ENCODE measurements at regions not wholly inside any gene's neighbourhood (a gene's known extent, or its start where the extent isn't known, plus 50 kb on each side); places are given as distances from the start of the nearest gene placed in this dataset.

DNA sequence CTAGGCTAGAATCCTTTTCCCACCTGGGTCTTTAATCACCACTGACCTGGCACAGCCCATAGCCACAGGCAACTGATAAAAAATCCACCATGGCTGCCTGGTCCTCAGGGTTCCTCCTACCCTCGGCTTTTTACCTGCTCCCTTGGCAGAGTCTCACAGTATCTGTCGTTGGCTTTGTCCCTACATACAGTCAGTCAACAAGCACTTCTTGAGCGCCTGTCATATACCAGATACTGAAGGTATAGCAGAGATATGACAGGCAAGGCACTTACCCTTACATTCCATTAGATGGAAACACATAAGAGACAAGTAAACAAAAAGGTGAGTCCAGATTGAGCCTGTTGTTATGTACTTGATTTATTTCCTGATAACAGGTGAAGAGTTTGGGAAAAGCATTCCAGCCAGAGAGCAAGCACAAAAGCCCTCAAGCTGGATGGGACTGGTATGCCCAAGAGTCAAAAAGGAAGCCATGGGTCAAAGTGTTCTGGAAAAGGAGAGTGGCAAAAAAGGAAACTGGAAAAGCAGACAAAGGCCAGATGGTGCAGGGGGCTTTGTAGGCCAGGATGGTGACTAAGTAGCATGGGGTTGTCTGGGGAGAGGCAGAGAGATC is 247.0 kb downstream of the CHD9NB start:
- DNase-seq (ENCODE audit: low read depth in 3 of 3, low spot score in 2 of 3), result no peak

DNA sequence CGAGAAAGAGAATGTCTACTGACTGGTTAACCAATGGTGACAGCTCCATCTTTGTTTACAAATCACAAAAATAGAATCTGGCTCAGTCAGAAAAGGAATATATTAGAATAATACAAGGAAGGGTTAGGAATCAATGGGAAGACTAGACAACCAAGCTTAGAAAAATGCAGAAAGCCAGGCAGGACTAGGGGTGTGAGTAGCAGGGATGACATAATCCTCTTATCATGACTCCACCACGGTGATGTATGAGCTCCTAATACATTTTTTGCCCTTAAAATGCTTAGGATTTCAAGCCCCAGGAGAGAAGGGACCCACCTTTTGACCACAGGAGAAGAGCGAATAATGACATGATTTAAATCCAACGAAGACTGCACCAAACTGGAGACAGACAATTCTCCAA is 252.3 kb downstream of the CHD9NB start:
- no peak for DNase-seq (ENCODE audit: low read depth in 3 of 3, low spot score in 2 of 3)

DNA sequence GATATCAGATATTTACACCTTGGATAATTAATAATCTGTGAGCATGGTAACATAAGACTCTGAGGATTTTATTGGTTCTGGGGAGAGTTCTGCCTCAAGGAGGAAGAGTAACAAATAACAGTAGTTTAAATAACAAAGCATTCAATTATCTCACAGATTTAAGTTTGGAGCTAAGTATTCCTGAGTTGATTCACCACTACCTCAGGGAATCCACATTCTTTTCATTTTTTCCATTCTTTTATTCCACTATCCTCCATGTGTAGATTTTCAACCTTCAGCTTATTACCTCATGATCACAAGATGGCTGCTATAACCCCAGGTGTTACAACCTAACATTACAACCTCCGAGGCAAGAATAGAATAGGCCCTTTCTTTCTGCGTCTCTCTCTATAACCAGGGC is 252.2 kb upstream of the TOX3 start:
- no peak for DNase-seq (ENCODE audit: low read depth in 3 of 3, low spot score in 2 of 3)

DNA sequence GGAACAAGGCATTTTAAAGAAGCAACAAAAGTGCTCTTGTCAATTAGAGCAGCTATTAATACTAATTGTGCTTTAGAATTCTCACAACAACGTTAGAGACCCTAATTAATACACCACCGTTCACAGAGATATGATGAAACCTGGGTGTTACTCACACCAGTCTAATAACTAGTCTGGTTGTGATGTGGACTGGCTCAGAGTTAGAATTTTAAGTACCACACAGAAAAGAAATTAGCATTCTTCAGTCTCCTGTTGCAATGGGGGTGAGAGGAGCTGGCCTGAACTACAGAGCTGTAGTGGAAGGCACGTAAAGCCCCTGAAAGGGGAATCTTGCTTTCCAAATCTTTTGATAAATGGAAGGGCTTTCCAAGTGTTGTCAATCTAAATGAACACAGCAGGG is 240.8 kb upstream of the TOX3 start:
- no peak for DNase-seq (ENCODE audit: low read depth in 3 of 3, low spot score in 2 of 3)

DNA sequence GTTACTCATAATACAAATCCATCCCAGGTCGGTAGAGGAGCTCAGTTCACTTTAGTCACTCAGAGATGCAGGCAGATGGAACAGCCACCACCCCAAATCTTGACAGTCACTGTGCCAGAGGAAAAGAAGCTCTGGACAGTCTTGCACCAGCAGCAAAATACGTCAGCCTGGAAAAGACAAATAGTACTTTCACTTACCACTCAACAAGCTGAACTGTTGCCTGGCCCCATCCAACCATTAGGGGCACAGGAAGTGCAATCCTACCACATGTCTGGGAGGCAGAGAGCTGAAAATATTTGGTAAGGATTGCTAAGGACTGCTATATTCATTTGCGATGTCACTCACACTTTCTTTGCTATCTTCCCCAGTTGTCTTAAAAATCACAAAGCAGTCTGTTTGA is 239.1 kb upstream of the TOX3 start:
- DNase-seq (ENCODE audit: low read depth in 3 of 3, low spot score in 2 of 3), result no peak

DNA sequence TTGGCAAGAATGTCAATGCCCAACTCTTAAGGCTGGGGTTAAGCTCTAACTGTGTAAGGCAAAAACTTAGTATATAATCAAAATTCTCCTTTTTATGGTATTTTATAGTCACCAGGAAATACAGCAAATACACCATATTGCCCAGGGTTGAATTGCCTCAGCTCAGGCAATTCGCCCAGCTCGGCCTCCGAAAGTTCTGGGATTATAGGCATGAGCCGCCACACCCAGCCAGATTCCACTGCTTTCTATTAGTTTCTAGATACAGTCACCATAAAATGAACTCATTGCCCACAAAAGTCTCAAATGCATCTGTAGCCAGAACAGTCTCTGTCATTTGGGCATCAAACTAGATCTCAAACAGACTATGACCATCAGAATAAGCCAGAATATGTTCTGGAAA is 238.7 kb upstream of the TOX3 start:
- DNase-seq (ENCODE audit: low read depth in 3 of 3, low spot score in 2 of 3), result no peak

DNA sequence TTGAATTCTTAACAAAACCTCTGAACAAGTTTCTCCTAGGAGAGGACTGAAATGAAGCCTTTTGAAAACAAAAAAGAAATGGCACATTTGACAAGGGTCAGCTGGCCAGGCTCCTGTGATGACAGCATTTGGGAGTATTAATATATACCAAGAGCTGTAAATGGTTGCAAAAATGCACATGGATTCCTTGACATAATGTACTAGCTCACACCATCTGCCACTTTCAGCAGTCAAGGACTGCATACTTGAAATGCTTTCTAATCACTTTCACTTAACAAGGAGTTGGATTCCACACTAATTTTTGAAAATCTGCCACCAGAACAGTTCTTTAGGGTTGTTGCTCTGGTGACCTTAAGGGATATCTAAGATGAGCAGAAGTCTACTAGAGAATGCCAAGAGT is 236.7 kb upstream of the TOX3 start:
- DNase-seq (ENCODE audit: low read depth in 3 of 3, low spot score in 2 of 3), result no peak

DNA sequence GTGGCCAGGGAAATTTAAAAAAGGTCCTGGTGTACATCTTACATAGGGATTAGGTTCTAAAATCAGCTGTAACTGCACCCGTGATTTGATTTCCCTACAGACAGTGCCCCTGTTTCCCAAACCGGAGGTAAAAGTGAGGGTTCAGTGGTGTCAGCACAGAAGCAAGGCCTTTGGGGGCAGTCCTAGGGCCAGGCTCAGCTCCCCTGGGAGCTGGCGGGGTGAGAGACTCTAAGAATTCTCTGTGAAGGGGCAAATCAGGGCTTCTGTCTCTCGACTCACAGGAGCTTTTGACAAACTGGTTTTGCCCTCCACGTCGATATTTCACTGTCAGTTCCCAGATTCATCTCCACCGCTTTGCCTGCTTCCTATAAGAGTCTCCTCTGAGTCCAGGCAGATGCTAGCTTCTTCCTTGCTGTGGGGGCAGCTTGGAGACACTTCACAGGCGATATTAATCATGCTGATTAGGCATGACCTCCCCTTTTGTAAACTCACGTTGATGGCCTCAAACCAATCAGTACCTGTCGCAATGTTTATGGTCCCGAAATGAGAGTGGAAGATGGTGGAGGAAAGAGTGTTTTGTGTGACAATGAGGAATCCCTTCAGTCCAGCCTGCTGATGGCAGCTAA is 234.2 kb upstream of the TOX3 start:
- peak in 1 of 3 donors; percentile 16 for DNase-seq (ENCODE audit: low read depth in 3 of 3, low spot score in 2 of 3)

DNA sequence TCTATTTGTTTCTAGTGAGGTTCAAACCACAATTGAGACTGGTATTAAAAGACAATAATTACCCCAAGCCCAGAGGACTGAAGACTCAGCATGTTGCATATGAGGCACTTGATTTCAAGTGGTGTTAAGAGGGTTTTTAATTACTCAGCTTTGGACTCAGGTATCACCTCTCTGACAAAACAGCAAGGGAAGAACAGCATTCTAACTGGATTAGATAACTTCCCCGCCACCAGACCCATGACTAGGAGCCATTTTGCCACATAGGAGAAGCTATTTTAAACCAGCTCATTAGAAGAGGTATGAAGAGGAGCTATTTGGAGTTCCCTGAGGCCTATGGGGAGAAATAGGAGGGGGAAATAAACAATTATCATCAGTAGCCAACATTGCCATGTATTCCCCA is 226.1 kb upstream of the TOX3 start:
- DNase-seq (ENCODE audit: low read depth in 3 of 3, low spot score in 2 of 3), result no peak

DNA sequence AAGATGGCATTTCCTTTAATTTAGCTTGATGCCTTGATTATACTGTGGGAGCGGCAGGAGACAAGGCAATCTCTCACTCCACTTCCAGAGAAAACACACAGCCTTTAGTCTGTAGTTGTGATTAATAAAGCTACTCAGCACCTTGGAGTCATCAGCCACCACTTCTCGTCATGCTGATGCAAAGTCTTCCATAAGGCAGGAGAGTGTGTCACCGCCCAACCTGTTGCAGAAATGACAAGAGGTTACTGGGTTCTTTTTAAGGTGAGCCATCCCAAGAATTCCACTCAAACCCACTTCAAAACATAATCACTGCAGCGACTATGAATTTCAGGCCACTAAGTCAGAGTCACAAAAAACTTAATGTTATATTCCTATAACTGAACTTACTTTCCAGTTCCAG is 223.9 kb upstream of the TOX3 start:
- DNase-seq (ENCODE audit: low read depth in 3 of 3, low spot score in 2 of 3), result no peak

DNA sequence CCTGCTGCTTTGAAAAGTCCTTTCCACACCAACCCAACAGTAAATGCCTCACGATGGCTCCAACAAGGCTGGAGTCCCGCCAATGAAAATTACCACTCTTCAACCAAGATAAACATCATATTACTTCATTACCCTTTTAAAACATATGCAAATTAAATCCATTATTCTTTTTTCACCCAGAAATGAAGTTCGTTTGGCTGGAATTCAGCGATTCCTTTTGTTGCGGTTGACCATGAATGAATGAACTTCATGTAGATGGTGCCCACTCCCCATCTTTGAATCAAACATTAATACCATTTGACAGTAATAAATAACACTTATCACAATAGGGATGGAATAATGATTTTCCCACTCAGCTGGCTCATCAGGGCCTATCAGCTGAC is 211.5 kb upstream of the TOX3 start:
- no peak for DNase-seq (ENCODE audit: low read depth in 3 of 3, low spot score in 2 of 3)

DNA sequence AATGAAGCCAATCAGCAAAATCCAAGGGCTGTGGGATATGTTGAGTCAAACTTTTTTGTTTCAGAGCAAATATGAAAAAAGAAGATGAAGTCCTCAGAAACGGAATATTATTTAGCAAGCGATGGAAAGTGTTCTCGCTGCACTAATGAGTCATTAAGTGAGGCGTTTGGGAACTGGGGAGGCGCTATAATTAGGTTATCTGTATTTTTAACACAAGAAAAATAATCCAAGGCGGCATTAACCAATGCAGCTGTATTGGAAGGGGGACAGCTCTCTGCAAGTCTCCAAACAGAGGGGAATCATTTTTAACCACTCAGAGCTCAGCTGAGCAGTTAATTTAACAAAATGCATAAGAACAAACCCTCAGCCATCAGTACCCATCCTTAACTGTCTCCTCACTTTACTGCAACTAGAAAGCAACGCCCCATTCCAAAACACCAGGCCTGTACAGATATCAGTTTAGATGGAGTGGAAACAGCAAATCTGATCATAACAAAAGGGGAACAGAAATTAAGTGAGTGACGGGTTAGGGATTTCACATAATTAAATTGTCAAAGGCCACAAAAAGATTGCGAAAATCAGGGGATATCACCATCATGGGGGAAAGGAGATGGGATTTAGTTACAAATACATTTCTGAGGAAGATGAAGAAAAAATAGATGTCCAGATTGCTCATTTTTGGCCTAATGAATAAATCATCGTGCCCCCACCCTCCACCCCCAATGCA is 211.0 kb upstream of the TOX3 start:
- DNase-seq (ENCODE audit: low read depth in 3 of 3, low spot score in 2 of 3), result no peak

DNA sequence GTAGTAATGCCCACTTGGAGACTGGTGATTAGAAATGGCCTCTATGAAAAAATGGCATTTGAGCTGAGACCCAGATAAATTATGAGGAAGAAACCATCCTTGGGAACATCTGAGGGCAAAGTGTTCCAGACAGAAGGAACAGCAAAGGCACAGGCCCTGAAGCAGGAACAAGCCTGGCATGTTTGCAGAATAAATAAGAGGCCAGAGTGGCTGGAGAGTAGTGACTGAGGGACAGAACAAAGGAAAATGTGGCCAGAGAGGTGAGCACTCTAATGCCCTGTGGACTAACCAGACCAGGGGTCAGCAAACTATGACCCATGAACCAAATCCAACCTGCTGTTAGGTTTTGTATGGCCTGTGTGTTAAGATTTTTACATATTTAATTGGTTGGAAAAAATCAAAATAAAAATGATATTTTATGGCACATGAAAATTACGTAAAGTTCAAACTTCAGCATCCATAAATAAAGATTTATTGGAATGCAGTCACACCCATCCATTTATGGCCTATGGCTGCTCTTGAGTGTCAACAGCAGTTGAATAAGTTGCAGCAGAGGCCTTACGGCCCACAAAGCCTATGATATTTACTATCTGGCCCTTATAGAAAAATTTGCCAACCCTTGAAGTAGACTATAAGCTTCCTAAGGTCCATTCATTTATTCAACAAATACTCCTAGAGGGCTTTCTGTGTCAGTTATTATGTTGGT is 210.0 kb upstream of the TOX3 start:
- no peak for DNase-seq (ENCODE audit: low read depth in 3 of 3, low spot score in 2 of 3)

DNA sequence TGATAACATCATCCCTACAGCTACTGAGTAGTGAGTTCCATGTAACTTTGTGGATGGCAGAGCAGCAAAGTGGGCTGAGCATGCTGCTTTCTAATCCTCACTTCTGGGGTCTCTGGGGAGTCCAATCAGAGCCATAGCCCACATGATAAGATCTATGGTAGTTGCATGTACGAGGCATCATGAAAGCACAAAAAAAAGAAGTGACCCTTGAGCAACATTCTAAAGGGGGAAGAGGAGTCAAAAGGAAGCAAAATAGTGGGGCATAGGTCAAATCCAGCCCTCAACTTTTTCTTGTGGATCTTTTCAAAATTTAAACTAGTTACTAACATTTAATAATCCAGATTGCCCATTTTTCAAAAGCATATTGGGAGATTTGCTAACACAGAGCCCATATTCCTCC is 208.5 kb upstream of the TOX3 start:
- no peak for DNase-seq (ENCODE audit: low read depth in 3 of 3, low spot score in 2 of 3)

DNA sequence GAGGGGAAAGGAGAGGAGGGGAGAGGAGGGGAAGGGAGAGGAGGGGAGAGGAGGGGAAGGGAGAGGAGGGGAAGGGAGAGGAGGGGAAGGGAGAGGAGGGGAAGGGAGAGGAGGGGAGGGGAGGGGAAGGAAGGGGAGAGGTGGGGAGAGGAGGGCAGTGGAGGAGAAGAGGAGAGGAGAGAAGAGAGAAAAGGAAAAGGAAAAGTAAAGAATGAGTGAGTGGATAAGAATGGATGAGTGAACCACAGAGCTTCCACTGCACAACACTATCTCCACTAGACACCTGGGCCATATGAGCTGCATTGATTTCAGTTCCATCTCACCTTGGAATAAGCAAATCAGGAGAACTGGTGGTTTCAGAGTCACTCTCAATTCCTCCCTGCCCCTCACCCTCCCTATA is 204.1 kb upstream of the TOX3 start:
- no peak for DNase-seq (ENCODE audit: low read depth in 3 of 3, low spot score in 2 of 3)

DNA sequence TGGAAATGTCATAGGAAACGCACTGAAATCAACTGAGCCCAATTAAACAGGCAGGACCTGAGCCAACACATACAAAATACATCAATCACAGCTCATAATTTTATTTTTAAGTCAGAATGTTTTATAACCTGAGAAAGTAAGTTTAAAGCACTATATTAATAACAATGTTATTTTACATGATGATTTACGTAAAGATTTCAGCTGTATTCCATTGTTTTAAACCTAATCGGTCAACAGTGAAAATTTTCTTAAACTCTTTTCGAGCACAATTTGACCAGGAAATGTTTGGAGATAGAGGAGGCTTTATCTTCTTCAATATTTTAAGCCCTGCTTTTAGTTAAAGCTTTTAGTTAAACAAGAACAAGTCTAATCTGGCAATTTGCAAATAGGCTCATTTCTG is 201.8 kb upstream of the TOX3 start:
- no peak for DNase-seq (ENCODE audit: low read depth in 3 of 3, low spot score in 2 of 3)

DNA sequence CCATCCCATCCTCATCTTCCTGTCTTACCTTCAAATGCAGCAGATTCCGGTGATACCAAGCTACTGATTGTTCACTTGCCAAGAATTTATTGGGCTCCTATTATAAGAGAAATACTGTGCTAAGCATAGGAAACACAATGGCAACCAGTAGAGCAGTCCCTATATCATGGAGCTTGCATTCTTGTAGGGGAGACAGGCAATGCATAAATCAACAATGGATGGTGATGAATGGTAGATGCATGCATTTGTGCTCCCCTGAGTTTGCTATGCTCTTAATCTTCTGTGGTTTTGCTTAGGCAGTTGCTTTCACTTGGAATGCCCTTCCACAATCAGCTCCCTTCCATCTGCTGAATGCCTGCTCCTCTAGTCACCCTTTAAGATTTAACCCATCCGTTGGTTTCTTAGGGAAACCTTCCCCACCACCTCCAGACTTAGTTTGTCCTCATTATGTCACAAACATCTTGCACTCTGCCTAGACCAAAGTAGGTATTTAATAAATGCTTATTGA is 200.2 kb upstream of the TOX3 start:
- DNase-seq (ENCODE audit: low read depth in 3 of 3, low spot score in 2 of 3), result no peak

DNA sequence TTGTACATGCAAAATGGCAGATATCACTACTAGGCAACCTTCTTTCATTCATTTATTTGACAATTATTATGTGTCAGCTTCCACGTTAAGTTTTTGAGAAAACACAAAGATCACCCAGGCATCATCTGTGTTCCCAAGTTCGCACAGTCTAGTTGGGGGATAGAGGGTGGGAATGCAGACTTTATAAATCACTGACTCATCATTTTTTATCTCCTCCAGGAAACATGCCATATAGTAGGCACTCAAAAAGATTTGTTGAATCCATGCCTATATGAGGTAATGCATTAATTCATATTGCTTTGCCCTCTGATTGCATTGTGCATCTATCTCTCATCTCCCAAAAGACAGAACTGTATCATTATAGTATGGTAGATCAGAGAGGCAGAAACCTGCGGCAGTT is 196.8 kb upstream of the TOX3 start:
- DNase-seq (ENCODE audit: low read depth in 3 of 3, low spot score in 2 of 3), result no peak

DNA sequence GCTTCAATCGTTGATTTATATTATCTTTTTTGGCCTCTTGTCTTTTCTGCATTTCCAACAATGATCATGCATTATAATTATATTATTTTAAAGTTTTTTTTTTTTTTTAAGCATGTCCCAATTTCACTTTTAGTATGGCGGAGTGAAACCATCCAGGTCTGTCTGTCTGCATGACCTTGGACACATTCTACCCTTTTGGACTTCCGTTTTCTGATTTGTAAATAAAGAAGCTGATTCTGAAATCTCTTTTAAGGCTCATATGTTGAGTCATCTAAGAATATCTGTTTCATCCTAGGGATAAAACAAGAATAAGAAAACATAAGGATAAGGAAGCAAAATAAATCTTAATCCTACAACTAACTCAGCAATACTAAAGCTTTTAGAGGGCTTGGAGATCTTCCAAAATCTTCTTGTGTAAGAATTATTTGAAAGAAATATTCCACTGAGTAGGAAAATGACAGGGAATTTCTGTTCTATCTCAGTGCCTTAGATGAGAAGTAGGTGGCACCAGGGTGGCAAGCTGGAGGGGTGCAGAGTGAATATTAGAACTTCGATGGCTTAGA is 195.7 kb upstream of the TOX3 start:
- no peak for DNase-seq (ENCODE audit: low read depth in 3 of 3, low spot score in 2 of 3)

DNA sequence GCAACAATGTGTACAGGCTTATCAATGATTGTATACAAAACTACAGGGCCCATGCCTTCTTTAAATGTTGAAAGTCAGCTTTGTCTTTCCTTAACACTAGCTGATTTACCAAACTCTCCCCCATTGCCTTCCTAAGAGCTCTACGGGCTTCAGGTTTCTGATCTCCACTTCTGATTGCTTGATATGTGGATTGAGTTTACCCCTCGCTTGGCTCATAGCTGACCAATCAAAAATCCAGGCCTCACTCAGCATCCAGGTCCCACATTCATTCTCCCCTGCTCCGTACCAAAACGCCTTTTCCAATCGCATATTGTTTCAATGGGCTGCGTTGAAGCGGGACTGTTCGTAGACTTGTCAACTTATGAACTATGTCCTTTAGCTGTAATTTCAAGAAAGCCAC is 195.1 kb upstream of the TOX3 start:
- DNase-seq (ENCODE audit: low read depth in 3 of 3, low spot score in 2 of 3), result no peak

DNA sequence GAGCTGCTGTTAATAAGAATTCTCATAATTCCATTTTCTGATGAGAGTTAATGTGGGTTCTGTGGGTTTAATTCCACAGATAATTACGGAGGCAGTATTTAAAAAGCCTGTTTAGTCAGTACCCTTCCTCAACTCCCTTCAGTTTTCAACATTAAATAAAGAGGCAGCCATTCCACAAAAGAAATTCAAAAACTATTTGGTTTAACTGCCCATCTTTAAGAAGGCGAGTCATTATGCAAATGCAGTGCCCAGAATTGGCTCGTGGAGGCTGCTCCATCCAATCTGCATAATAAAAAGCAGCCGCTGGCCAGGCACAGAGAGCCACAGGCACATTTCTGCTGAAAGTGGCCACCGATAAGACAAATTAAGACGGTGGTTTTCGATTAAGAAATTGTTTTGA is 194.4 kb upstream of the TOX3 start:
- DNase-seq (ENCODE audit: low read depth in 3 of 3, low spot score in 2 of 3), result no peak
